ENCODE measurements at regions not wholly inside any gene's neighbourhood (a gene's known extent, or its start where the extent isn't known, plus 50 kb on each side); places are given as distances from the start of the nearest gene placed in this dataset.
"Not testable (repeated sequence)": the region's sequence is repeated elsewhere in the genome, so short reads cannot be mapped to it uniquely, and the experiment has no call there.

DNA sequence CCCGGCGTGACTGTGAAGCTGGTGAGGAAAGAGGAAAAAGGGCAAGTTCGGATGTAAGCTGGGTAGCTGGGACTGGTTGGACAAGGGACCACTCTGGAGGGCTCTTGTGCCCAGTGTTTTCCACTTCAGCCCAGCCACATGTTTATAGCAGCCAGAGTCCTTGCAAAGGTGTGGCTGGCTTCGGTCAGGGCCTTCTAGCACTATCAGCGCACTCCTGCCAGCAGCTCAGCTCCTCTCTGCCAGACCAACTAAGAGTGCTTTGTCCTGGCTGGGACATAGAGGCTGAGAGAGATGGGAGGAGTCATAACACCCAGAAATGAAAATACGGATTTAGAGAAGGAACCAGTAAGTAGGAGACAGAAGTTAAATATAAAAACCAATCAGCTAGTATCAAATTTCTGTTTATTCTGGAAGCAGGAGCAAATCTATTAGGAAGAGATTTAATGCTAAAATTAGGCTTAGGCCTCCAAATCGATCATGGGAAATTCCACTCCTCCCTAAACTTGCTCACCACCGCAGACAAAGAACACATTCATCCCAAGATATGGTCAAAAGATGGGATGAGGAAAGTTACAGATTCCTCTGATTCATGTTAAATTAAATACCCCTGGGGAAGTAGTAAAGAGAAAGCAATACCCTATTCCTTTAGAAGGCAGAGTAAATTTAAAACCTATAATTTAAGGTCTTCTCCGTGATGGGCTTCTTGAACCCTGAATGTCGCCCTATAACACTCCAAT, 135.0 kb downstream of the RALA start:
- peaks cover 20% of the 10 kb centered on the region for H3K4me1 Mint-ChIP-seq (ENCODE audit: low read depth)
- H3K27me3 Mint-ChIP-seq: no peaks in the 10 kb centered on the region
- H3K27ac Mint-ChIP-seq: no peak overlapping the region
- peaks cover 12% of the 10 kb centered on the region for H3K36me3 Mint-ChIP-seq (ENCODE audit: low read depth)
- H3K9me3 Mint-ChIP-seq: no peaks in the 10 kb centered on the region
- H3K4me3 Mint-ChIP-seq: no peak overlapping the region

DNA sequence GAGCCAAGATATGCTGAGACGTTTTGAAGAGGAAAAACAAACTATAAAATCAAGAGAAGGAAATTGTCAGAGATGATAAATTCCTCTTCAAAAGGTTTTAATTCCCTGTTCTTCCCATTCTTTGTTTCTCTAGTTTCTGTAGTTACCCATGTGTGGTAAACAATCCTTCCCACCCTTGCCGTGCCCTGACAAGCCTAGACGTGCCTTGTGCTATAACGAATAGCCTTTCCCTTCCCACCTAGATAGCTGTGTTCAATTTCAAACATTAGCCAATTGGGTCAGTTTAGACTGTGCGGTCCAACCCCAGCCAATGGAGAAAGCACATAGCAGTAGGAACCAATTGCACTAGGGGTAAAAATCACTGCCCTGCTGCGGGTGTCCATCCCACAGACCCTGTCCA, 138.1 kb downstream of the RALA start:
- peaks cover 5% of the 10 kb centered on the region for H3K4me1 Mint-ChIP-seq (ENCODE audit: low read depth)
- no peaks in the 10 kb centered on the region for H3K9me3 Mint-ChIP-seq
- no peak overlapping the region for H3K27ac Mint-ChIP-seq
- H3K27me3 Mint-ChIP-seq: no peaks in the 10 kb centered on the region
- H3K4me3 Mint-ChIP-seq: no peak overlapping the region
- peaks cover 15% of the 10 kb centered on the region for H3K36me3 Mint-ChIP-seq (ENCODE audit: low read depth)

GRCh38 chr7:39762466-39762865, 139.1 kb downstream of the RALA start:
- H3K9me3 Mint-ChIP-seq; H3K27ac Mint-ChIP-seq; H3K4me3 Mint-ChIP-seq; H3K4me1 Mint-ChIP-seq (ENCODE audit: low read depth); H3K27me3 Mint-ChIP-seq: not testable (repeated sequence)
- peaks cover 13% of the 10 kb centered on the region for H3K36me3 Mint-ChIP-seq (ENCODE audit: low read depth)

DNA sequence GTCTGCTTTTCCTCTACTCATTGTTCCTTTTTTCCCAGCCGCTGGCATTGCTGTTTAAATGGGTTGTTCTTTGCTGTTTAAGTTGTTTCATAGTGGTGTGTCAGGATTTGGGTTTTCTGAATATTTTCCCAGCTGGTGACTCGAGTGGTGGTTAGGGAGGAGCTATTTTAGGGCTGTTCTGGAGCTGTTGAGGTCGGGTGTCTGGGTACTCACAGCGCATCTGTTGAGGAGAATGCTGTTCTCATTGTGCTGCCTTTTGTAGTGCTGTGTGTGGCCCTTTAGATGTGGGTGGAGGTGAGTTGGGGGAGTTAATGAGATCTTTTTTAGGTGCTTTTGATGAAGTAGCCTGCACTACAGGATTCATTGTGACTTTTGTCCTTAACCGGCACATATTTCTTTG, 139.5 kb downstream of the RALA start:
- H3K4me1 Mint-ChIP-seq (ENCODE audit: low read depth); H3K4me3 Mint-ChIP-seq; H3K27me3 Mint-ChIP-seq; H3K9me3 Mint-ChIP-seq; H3K27ac Mint-ChIP-seq: not testable (repeated sequence)
- H3K36me3 Mint-ChIP-seq (ENCODE audit: low read depth): peaks cover 17% of the 10 kb centered on the region

GRCh38 chr7:39765833-39766232, 142.5 kb downstream of the RALA start:
- H3K4me3 Mint-ChIP-seq; H3K4me1 Mint-ChIP-seq (ENCODE audit: low read depth); H3K27ac Mint-ChIP-seq; H3K27me3 Mint-ChIP-seq; H3K9me3 Mint-ChIP-seq: not testable (repeated sequence)
- H3K36me3 Mint-ChIP-seq (ENCODE audit: low read depth): peaks cover 25% of the 10 kb centered on the region

- H3K27ac Mint-ChIP-seq; H3K27me3 Mint-ChIP-seq; H3K4me1 Mint-ChIP-seq (ENCODE audit: low read depth); H3K4me3 Mint-ChIP-seq; H3K9me3 Mint-ChIP-seq: not testable (repeated sequence)
- peaks cover 28% of the 10 kb centered on the region for H3K36me3 Mint-ChIP-seq (ENCODE audit: low read depth)
Observed at GRCh38 chr7:39768439-39768838, 145.1 kb downstream of the RALA start.

DNA sequence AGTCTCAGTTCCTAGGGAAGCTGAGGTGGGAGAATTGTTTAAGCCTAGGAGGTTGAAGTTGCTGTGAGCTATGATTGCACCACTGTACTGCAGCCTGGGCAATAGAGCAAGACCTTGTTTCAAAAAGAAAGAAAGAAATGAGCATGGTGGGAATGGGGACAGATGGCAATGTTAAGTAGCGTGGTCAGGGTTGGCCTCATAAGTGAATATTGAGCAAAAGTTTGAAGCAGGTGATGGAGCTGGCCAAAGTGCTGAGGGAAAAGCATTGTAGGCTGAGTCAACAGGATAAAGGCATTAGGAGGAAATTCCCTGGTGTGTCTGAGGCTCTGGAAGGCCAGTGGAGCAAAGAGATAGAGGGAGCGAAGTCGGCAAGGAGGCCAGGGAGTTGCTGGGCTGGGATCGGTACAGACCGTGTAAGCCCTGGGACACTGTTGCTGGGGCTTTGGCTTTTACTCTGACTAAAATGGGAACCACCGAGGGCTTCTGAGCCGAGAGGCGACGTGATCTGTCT, 151.0 kb downstream of the RALA start:
- not testable (repeated sequence) for H3K9me3 Mint-ChIP-seq; H3K27ac Mint-ChIP-seq; H3K4me1 Mint-ChIP-seq (ENCODE audit: low read depth); H3K4me3 Mint-ChIP-seq; H3K27me3 Mint-ChIP-seq
- peaks cover 26% of the 10 kb centered on the region for H3K36me3 Mint-ChIP-seq (ENCODE audit: low read depth)

- H3K27me3 Mint-ChIP-seq: not testable (repeated sequence)
Observed at GRCh38 chr7:39781557-39781956, 158.2 kb downstream of the RALA start.

DNA sequence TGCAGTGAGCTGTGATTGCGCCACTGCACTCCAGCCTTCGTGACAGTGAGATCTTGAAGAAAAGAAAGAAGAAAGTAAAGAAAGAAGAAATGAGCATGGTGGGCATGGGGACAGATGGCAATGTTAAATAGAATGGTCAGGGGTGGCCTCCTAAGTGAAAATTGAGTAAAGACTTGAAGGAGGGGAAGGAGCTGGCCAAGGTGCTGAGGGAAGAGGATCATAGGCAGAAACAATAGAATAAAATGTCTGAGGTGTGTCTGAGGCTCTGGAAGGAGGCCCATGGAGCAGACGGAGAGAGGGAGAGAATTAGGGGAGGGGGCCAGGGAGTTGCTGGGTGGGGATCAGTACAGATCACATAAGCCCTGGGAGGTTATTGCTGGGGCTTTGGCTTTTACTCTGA, 163.1 kb downstream of the RALA start:
- peaks cover 17% of the 10 kb centered on the region for H3K36me3 Mint-ChIP-seq (ENCODE audit: low read depth)
- H3K27ac Mint-ChIP-seq; H3K9me3 Mint-ChIP-seq; H3K4me1 Mint-ChIP-seq (ENCODE audit: low read depth); H3K4me3 Mint-ChIP-seq; H3K27me3 Mint-ChIP-seq: not testable (repeated sequence)

More at GRCh38 chr7:39781557-39781956, 158.2 kb downstream of the RALA start:
- H3K4me3 Mint-ChIP-seq; H3K4me1 Mint-ChIP-seq (ENCODE audit: low read depth); H3K27ac Mint-ChIP-seq; H3K9me3 Mint-ChIP-seq: not testable (repeated sequence)
- H3K36me3 Mint-ChIP-seq (ENCODE audit: low read depth): peaks cover 31% of the 10 kb centered on the region

GRCh38 chr7:39791035-39791434, 159.0 kb upstream of the CDK13 start:
- not testable (repeated sequence) for H3K9me3 Mint-ChIP-seq; H3K4me1 Mint-ChIP-seq (ENCODE audit: low read depth); H3K27ac Mint-ChIP-seq; H3K4me3 Mint-ChIP-seq; H3K27me3 Mint-ChIP-seq
- H3K36me3 Mint-ChIP-seq (ENCODE audit: low read depth): peaks cover 17% of the 10 kb centered on the region

- H3K4me3 Mint-ChIP-seq; H3K4me1 Mint-ChIP-seq (ENCODE audit: low read depth); H3K27ac Mint-ChIP-seq; H3K27me3 Mint-ChIP-seq; H3K9me3 Mint-ChIP-seq: not testable (repeated sequence)
- H3K36me3 Mint-ChIP-seq (ENCODE audit: low read depth): peaks cover 17% of the 10 kb centered on the region
Observed at GRCh38 chr7:39791911-39792310, 158.1 kb upstream of the CDK13 start.

DNA sequence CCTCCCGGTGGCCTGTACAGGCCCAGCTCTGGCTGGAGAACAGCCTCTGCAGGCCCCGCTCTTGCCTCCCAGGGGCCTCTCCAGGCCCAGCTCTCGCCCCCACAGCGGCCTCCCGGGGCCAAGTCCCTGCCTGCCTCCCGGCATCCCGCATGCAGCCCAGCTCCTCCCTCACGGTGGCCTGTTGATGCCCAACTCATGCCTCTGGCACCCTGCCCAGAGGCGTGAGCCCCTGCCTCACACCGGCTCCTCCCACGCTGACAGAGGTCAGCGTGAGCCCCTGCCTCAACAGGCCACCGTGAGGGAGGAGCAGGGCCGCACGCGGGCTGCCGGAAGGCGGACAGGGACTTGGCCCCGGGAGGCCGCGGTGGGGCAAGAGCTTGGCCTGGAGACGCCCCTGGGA, 157.0 kb upstream of the CDK13 start:
- not testable (repeated sequence) for H3K27ac Mint-ChIP-seq; H3K9me3 Mint-ChIP-seq; H3K27me3 Mint-ChIP-seq; H3K4me1 Mint-ChIP-seq (ENCODE audit: low read depth); H3K4me3 Mint-ChIP-seq
- peaks cover 17% of the 10 kb centered on the region for H3K36me3 Mint-ChIP-seq (ENCODE audit: low read depth)

DNA sequence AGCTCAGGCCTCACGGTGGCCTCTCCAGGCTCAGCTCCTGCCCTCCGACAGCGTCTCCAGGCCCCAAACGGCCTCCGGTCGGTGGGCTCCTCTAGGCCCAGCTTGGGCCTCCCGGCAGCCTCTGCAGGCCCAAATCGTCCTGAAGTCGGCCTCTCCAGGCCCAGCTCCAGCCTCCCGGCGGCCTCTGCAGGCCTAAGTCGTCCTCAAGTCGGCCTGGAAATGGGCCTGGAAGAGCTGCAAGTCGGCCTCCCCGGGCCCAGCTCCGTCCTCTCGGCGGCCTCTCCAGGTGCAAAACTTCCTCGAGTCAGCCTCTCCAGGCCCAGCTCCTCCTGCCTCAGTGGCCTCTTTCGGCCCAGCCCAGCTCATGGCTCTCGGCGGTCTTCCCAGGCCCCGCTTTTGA, 156.2 kb upstream of the CDK13 start:
- not testable (repeated sequence) for H3K9me3 Mint-ChIP-seq
- peaks cover 17% of the 10 kb centered on the region for H3K36me3 Mint-ChIP-seq (ENCODE audit: low read depth)

GRCh38 chr7:39796947-39797346, 153.1 kb upstream of the CDK13 start:
- not testable (repeated sequence) for H3K9me3 Mint-ChIP-seq; H3K27me3 Mint-ChIP-seq; H3K4me1 Mint-ChIP-seq (ENCODE audit: low read depth); H3K36me3 Mint-ChIP-seq (ENCODE audit: low read depth); H3K4me3 Mint-ChIP-seq; H3K27ac Mint-ChIP-seq

More for the DNA sequence above, 156.2 kb upstream of the CDK13 start:
- not testable (repeated sequence) for H3K27me3 Mint-ChIP-seq; H3K4me1 Mint-ChIP-seq (ENCODE audit: low read depth); H3K27ac Mint-ChIP-seq; H3K4me3 Mint-ChIP-seq

DNA sequence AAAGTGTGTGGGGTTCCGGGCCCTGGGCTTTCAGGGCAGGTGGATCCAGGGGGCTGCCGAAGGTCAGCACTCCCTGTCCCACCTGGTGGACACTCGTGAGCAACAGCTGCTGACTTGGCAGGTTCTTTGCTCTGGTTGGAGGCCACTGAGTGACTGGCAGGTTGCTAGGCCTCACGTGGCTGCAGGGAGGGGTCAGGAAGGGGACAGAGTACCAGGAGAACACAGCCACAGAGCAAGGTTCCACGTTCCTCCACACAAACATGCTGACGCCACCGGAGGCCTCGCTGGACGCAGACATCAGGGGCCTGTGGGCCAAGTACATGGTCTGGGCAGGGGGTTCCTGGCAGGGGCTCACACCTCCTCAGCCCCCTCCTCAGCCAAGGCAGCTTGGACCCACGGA, 152.0 kb upstream of the CDK13 start:
- not testable (repeated sequence) for H3K27ac Mint-ChIP-seq

GRCh38 chr7:39808796-39809481, 141.1 kb upstream of the CDK13 start:
- Mint-ChIP-seq H3K9me3 (no peaks in the 10 kb centered on the region), H3K4me3 (no peak overlapping the region), H3K4me1 (ENCODE audit: low read depth) (no peaks in the 10 kb centered on the region), H3K27ac (no peak overlapping the region), H3K36me3 (ENCODE audit: low read depth) (no peaks in the 10 kb centered on the region), H3K27me3 (peaks cover 9% of the 10 kb centered on the region)

More for the DNA sequence above, 152.0 kb upstream of the CDK13 start:
- not testable (repeated sequence) for H3K4me3 Mint-ChIP-seq; H3K9me3 Mint-ChIP-seq; H3K4me1 Mint-ChIP-seq (ENCODE audit: low read depth); H3K36me3 Mint-ChIP-seq (ENCODE audit: low read depth); H3K27me3 Mint-ChIP-seq

Measured in stimulated activated naive CD8-positive, alpha-beta T cell treated with anti-CD3 and anti-CD28 coated beads, Interleukin-15, Interleukin-2, amounts not matched to agents 100 ng/mL and 50 ng/mL, for 24 hours (primary cell).